CD4-positive, alpha-beta T cell treated with Interleukin-2 at 100 ng/mL for 4 hours (primary cell): ENCODE measurements at regions not wholly inside any gene's neighbourhood (a gene's known extent, or its start where the extent isn't known, plus 50 kb on each side); places are given as distances from the start of the nearest gene placed in this dataset.
"Not testable (repeated sequence)": the region's sequence is repeated elsewhere in the genome, so short reads cannot be mapped to it uniquely, and the experiment has no call there.

Source experiments
- DNase-seq: peaks from one replicate; pipeline ENCODE4 v3.0.0-alpha.2; 2020; ENCODE audit warnings: low spot score

DNA sequence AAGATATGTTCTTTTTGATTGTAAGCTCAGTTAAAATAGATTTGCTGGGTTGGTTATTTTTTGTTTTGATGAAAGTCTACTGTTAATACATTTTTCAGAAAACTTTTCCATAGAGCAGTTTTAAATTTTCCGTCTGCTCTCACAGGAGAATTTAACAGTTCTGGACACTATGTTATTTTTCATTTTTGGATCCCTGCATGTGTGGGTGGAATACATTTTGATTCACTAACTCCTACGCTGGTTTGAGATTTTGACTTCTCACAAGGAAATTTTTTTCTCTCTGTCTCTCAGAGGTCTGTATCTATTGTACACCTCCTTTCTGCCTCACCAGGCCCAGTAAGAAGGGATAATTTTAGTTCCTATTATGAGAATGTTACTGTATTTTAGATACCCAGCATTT lies 502.4 kb downstream of the CDH10 start:
- no peak for DNase-seq

DNA sequence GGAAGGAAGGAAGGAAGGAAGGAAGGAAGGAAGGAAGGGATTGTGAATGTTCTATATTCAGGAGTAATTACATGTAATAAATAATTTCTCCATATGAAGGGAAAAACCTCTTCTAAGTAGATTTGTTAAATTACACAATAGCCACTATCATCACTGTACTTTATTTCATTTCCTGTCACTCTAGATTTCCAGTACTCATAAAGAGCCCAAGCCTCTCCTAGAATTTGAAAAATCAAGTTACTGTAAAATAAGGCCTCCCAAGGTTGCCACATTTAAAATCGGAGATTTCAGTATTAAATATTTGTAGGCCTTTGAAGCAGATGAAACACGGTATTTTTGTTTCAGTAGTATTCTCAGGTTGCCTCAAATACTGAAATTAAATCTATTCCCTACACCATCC lies 499.0 kb downstream of the CDH10 start:
- DNase-seq = no peak

DNA sequence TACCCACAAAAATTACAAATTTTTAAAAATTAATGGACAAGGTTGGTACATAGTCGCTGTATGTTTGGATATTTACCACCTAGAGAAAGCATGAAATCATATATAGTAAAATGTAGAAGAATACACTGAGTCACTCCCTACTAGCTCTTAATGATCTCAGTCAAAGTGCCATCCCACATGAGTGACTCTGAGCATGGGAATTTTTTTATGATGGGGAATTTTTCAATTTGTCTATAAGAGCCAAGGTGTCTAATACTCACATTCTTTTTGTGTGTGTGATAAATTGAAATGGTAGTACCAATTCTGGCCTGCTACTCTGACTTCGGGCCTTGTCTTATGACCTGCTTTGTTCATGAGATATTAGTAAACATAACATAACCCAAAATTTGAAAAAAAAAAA lies 483.2 kb downstream of the CDH10 start:
- DNase-seq = no peak

DNA sequence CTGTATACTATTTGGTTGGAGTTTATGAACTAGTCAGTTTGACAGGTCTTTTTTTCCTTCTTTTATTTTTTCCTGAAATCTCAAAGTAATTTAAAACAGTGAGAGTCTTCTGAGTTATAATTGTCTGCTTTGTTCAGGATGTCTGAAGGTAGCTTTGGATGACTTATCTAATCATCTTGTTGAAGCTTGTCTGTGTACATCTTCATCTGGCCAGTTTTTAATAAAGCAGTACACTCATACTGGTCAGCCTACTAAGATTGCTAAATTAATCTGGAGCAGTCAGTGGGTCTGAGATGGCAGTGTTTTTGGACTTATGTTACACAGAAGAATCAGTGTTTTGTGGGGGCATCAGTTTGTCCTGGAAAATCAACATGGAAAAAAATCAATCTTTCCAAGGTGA lies 482.4 kb downstream of the CDH10 start:
- no peak for DNase-seq

DNA sequence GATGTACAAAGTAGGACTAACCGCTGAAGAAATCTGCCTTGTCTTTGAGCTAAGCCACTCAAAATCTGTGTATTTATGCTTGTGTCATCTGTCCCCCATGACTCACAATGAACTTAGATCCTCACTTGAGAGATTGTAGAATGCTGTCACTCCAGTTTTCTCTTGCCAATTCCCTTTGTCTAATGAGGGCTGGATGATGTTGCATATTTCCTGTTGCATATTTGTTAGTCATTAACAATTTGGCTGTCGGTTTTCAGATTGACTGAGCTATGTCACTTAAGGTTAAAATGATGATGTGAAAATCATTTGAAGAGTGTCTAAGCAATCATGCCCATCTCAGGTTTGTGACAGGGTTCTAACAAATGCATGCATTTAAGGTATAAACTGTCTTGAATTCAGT lies 481.7 kb downstream of the CDH10 start:
- DNase-seq = no peak

DNA sequence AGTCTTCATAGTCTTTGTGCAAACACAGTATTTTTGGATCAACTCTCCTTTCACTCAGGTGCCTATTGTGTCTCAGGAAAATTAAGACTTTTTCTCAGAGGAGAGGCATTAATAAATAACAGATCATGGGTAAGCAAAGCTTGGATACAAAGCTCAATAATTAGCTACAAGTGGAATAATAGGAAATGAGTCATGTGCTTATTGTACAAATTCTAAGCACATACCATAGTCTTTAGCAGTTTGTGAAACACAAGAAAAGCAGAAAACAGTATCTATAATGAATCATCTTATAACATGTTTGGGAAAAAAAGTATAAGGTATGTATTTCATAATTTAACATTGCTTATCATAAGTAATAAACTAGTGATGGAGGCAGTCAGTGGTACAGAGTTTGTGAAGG lies 477.0 kb downstream of the CDH10 start:
- no peak for DNase-seq

DNA sequence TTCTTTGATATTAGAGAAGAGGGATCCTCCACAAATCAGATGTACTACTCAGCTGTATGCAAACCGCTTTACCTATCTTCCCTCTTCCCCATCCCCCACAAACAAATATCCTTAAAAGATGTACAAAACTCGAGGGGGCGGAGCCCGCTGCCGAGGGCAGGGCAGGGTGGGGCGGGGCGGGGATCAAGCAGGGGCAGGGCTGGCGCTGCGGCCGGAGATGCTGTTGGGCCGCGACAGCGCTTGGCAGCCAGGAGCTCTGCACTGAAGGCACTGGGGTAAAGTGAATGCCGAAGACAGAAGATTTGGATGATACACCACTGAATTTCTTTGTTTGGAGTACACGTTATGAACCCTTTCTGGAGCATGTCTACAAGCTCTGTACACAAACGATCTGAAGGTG lies 474.8 kb downstream of the CDH10 start:
- no peak for DNase-seq

DNA sequence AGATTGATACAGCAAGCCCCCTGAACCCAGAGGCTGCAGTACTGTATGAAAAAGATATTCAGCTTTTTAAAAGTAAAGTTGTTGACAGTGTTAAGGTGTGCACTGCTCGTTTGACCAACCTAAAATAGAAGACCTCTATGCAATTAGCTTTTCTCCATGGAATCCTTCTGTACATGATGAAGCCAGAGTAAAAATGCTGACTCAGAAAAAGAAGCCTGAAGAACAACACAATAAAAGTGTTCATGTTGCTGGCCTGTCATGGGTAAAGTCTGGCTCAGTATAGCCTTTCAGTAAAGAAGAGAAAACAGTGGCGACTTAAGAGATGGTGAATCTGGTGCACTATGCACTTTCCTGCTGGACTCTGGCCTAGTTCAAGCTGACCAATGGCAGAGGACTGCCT lies 473.8 kb downstream of the CDH10 start:
- not testable (repeated sequence) for DNase-seq

DNA sequence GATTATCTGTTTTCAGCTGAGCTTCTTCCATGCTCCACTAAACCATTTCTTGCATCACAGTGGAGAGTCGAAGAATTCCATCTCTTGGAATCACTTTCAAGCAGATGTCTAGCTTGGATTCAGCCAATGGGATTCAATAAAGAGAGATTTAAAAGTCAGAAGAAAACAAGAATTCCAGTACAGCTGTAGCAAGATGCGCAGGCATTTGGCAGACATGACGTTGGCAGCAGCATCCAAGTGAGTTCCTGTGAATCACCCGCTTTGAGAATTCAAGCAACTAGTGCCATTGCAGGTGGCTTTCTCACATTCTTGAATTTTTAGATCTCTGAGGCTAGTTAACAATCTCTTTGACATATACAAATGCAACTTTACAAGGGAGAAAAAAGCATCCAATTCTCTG lies 467.0 kb downstream of the CDH10 start:
- DNase-seq = no peak

DNA sequence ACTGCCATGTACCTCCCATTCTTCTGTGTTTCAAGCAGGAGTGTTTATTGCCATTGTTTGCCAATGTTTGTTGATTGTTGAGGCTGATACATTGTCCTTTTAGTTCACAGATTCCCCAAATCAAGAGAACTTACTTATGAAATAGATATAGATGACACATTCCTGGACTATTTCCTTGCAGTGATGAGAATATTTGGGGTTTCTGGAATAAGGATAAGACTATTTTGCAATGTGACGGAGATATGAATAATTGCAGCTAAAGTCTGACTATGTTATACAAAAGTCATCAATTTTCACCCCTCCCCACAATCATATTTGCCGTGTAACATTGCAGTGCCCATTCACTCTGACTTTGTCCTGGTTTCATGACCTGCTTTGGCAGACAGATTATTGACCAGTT lies 460.8 kb downstream of the CDH10 start:
- DNase-seq = no peak

DNA sequence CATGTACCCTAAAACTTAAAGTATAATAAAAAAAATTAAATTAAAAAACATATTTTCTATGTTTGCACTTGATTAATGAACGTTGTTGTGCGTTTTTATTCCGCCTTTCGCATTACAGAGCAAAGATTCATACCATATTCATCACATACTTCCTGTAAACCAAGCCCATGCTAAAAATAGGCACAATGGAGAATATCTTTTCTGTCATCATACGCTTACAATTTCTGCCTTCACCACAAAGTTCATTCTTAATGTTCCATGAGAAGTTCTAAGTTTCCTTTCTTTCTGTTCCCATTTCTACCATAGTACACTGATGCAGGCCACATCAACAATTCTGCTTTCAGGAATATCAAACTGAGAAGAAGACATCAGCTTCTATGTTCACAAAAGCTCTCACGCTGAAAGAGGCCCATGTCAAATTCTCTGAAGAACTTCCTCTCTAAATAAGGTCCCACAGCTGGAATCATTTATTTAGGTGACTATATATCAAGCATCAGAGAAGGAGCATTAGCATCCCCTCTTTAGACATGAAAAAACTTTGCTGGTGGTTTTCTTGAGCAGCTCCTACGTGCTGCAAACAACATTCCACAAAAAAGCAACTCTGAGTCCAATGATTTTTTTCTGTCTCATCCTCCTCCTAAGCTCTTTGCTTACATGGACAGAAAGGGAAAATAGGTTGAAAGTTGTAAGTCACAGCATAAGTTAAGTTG lies 456.4 kb downstream of the CDH10 start:
- no peak for DNase-seq

DNA sequence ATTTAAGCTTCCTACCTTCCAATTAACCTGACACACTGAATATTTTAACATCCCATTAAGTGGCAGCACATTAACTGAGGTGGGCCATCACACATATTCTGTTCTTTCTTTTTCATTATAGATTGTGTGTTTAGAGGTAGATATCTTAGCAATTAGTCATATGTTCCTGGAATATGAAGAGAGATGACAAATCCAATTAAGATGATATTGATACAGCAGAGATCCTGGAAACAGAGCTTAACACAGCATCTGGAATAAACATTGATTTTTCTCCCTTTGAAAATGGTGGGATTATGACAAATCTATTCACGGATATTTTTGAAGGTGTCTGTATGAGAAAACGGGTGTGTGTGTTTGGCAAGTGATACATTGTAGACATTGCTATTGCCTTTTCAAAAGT lies 448.0 kb downstream of the CDH10 start:
- DNase-seq = no peak

DNA sequence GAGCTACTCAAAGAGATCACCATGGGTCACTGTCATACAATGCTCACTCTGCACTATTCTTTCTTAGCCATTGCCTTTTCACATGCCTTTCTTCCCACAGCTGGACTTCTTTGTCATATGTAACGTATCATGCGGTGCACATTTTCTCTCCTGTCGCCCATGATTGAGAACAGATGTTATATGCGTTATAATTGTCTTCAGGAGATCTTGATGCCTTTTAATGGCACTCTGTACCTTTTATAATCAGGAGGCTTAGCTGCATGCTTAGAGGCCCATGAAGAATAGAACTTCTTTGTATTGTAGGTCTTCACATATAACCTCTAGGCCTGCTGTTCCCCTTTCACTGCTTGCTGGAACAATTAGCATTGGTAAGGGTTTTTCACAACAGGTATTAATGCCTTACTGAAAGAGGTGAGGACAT lies 436.1 kb downstream of the CDH10 start:
- DNase-seq = no peak

DNA sequence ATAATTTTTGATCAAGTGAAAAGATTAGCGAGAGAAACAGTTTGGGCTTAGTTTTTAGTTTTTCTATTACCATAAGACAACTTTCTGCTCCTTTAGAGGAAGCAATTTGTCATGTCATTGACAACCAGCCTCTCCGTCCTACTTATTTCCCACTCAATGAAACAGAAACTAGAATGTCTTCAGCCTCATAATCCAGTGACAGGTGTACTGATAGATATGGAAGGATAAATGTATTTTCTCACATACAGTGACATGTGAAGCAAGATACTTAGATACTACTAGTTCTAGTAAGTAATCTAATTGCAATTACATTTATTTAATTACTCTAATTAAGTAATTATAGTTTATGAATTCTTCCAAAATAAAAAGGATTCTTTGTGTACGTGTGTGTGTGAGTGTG lies 429.7 kb downstream of the CDH10 start:
- no peak for DNase-seq

DNA sequence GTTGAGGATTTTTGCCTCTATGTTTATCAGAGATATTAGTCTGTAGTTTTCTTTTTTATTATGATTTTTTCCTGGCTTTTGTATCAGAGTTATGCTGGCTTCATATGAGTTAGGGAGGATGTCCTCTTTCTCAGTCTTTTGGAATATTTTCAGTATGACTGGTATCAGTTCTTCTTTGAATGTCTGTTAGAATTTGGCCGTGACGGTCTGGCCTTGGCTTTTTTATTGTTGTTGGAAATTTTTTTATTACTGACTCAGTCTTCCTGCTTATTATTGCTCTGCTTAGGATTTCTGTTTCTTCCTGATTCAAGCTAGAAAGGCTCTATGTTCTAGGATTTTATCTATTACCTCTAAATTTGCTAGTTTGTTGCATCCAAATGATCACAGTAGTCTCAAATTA lies 421.9 kb downstream of the CDH10 start:
- DNase-seq = no peak

DNA sequence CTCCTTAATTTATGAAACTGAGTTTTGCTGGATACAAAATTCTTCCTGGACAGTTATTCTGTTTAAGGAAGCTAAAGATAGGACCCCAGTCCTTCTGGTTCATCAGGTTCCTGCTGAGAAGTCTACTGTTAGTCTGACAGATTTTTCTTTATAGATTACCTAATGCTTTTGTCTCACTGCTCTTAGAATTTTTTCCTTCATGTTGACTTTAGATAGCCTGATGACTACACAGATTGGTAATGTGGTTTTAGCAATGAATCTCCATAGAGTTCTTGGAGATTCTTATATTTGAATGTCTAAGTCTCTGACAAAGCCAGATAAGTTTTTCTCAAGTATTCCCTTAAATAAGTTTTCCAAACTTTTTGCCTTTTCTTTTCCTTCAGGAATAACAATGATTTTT lies 419.7 kb downstream of the CDH10 start:
- no peak for DNase-seq

DNA sequence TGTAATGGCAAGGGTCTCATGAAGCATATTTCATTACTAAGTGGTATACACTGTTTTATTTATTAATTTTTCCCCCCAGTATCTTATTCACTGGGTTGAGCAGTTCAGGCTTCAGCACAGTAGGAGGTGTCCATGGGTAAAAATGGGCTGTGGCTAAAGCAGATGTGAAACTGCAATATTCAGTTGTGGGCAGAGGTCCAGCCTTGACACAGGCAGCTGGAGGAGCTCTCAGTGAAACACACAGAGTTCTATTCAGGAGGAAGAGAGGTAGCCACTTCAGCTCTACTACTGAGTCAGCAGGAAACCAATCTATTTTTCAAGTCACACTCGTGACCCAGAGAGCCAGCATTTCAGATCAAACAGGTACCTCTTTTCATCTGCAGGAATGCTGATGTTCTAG lies 418.3 kb downstream of the CDH10 start:
- DNase-seq = no peak

DNA sequence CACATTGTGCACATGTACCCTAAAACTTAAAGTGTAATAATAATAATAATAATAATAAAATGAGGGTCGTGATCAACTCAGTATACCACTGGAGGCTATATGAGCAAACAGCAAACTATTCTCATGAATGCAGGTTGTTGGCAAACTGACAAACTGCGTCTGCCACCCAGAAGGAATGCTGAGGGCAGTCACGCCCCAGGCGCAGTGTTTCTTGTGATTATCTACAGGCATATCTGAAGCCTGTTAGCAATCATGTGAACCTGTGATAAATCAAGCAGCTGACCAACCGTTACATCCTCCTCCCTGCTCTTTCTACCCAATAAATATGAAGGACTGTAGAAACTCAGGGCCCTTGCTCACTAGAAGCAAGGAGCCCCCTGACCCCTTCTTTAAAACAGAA lies 416.9 kb downstream of the CDH10 start:
- DNase-seq = not testable (repeated sequence)

DNA sequence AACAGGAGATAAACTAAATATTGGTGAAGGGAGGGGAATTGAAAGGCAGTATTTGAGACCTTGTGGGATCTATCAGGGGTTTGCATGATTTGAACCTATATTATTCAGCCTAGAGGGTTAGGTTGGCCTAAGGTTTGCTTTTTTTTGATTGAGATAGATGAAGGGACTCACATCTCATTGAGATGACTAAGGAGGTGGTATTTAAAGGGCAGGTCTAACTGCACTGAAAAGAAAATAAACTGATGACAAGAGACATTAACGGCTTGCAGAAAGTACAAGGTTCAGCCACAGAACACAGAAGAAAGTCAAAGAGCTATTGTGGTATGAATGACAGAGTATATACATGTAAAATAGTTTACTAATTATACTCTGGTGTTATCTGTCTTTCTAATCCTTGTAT lies 412.7 kb downstream of the CDH10 start:
- DNase-seq = no peak

DNA sequence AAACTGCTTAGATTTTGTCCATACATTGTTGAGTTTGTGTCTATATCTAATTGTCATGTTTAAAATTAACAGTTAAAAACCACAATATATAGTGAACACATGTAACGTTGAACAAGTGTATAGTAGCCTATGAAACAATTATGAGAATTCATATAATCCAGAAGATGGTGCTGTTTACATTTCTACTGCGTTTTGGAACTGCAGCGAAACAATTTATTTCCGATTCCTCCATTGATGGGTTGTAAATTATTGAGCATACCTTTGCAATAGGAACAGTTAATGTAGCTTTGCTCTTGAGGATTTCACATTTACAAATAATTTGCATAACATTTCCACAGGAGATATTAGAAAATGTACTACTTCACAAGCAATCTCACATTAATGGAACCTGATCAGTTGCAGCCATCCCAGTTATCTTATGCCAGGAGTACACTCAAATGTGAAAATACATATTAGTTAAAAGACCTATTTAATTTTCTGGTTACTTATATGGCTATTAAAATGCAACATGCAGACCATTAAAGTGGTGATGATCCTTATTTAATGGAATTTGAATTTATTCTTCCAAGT lies 411.8 kb downstream of the CDH10 start:
- no peak for DNase-seq

DNA sequence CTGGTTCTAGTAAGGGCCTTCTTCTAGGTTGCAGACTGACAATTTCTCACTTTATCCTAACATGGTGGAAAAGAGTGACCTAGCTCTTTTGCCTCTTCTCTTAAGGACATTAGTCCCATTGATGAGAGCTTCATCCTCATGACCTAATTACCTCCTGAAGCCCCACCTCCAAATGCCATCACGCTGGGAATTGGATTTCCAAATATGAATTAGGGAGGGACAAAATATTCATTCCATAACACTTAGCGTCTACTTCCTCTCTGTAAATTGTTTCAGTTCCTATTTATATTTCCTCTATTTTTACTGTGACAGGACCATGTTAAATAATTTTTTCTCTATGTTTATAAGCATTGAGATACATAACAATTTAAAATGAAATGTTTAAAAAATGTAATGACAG lies 408.8 kb downstream of the CDH10 start:
- DNase-seq = no peak

DNA sequence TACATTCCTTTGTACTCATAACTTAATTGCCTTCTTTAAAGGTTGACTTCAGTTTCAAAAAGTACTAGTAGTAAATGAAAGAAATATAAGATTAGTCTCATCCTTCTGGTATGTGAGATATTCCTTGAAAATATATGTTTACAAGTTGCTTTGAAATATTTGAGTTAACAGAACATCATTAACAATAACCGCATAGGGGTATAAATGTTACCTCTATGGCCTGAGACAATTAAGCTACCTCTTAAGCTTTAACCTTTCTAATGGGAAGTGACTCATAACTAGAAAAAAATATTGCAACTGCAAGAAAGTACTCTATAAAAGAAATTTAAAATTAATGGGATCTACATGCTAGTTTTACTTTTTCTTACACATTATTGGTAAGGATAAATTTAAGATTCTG lies 399.0 kb downstream of the CDH10 start:
- DNase-seq = no peak

DNA sequence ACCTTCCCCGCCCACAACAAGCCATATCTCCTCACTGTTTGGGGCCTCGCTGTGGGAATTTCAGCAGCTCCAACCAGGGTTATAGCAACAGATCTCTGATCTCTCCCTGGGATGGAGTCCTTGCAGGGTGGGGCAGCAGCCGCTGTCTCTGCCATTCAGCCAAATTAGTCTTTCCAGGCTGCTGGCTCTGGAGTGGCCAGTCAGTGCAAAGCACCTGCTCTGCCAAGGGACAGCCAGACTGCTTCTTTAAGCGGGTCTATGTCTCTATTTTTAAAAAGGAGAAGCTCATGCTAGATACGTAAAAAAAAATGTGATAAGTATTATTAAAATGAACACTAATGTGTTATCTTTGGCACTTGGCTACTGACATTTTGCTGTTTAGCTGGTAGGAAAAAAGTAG lies 380.2 kb downstream of the CDH10 start:
- DNase-seq = no peak

DNA sequence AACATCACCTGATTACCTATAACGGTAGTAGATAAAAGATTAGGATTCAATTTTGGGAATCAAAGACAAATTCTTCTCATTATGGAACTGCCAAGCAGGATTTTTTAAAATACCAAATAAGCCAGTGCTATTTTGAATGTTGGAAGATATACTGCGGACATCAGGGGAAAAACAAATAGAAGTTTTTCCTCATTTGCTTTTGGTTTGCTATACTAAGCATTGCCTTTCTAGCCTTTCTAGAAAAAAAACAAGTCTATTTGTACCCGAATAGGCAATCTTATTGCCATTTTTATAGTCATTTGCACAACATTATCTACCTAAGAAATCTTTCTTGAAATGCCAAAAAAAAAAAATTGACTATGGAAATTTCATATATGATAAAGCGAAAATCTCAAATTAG lies 379.5 kb downstream of the CDH10 start:
- DNase-seq = no peak
